ENCODE measurements at regions not wholly inside any gene's neighbourhood (a gene's known extent, or its start where the extent isn't known, plus 50 kb on each side); places are given as distances from the start of the nearest gene placed in this dataset.

DNA sequence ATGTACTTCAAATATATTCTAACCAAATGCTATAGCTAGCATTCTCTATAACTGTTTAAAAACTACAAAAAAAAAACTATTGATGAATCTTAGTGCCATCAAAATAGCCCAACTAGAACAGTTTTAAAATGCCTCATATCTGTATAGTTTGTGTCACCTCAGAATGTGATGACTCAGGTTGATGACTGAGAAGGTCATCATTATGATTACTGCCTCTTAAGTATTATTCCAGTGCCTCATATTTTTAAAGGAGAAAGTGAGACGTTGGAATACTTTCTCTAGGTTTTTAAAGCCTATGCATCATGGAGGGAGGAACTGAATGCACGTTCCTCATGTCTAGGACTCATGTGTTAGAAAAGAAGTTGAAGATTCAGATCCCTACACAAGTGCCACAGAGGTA lies 88.2 kb downstream of the TMA16 start:
- Mint-ChIP-seq H3K4me3 (no peak overlapping the region), H3K27ac (no peak overlapping the region), H3K4me1 (ENCODE audit: low read depth) (no peaks in the 10 kb centered on the region), H3K36me3 (ENCODE audit: low read depth) (no peaks in the 10 kb centered on the region), H3K27me3 (ENCODE audit: low read depth) (no peaks in the 10 kb centered on the region), H3K9me3 (no peaks in the 10 kb centered on the region)

GRCh38 chr4:163587867-163588266 lies 93.4 kb downstream of the TMA16 start:
- Mint-ChIP-seq H3K4me1 (ENCODE audit: low read depth) (no peaks in the 10 kb centered on the region), H3K4me3 (no peak overlapping the region), H3K9me3 (no peaks in the 10 kb centered on the region), H3K27me3 (ENCODE audit: low read depth) (no peaks in the 10 kb centered on the region), H3K27ac (no peak overlapping the region), H3K36me3 (ENCODE audit: low read depth) (no peaks in the 10 kb centered on the region)

GRCh38 chr4:163588532-163588931 lies 94.0 kb downstream of the TMA16 start:
- no peaks in the 10 kb centered on the region for H3K36me3 Mint-ChIP-seq (ENCODE audit: low read depth)
- H3K27ac Mint-ChIP-seq, result no peak overlapping the region
- no peak overlapping the region for H3K4me3 Mint-ChIP-seq
- H3K27me3 Mint-ChIP-seq (ENCODE audit: low read depth), result no peaks in the 10 kb centered on the region
- no peaks in the 10 kb centered on the region for H3K4me1 Mint-ChIP-seq (ENCODE audit: low read depth)
- no peaks in the 10 kb centered on the region for H3K9me3 Mint-ChIP-seq

DNA sequence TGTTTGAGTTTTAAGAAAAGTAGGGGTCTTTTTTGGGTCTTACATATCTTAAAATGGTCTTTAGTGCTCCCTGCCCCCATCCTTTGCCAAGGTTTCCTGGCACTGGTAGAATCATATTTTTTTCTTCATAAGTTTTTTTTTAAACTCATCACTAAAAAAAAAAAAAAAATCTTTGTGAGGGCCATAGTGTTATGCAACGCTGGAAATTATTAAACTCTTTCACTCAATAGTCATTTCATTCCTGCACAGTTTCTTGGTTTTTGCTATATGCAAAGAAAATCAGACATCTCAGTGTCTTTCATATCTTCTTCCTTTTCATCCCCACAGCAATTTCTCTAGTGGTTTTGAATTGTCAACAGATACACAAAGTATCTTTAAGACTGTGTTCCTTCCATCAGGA lies 95.6 kb downstream of the TMA16 start:
- Mint-ChIP-seq H3K4me3 (no peak overlapping the region), H3K9me3 (no peaks in the 10 kb centered on the region), H3K36me3 (ENCODE audit: low read depth) (no peaks in the 10 kb centered on the region), H3K27ac (no peak overlapping the region), H3K4me1 (ENCODE audit: low read depth) (no peaks in the 10 kb centered on the region), H3K27me3 (ENCODE audit: low read depth) (no peaks in the 10 kb centered on the region)

GRCh38 chr4:163590619-163591264 lies 96.3 kb downstream of the TMA16 start:
- Mint-ChIP-seq H3K4me1 (ENCODE audit: low read depth) (no peaks in the 10 kb centered on the region), H3K36me3 (ENCODE audit: low read depth) (no peaks in the 10 kb centered on the region), H3K27me3 (ENCODE audit: low read depth) (no peaks in the 10 kb centered on the region), H3K4me3 (no peak overlapping the region), H3K9me3 (no peaks in the 10 kb centered on the region), H3K27ac (no peak overlapping the region)

DNA sequence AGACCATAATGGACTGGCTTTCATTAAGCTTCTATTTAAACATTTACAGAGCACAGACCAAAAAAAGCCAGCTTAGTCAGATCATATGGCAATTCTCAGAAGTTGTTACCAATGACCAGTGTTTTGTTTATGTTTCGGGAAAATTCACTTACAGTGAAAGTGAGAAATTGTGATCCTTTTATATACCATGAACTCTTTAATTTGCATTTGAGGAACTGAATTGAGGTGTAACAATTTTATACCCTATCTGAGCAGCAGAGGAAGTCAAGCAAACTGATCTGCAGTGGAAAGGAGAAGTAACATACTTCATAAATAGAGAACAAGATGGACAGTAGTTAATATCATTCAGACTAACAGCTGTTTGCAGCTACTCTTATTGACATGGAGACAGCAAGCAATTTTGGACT lies 97.1 kb downstream of the TMA16 start:
- Mint-ChIP-seq H3K4me1 (ENCODE audit: low read depth) (no peaks in the 10 kb centered on the region), H3K27ac (no peak overlapping the region)

GRCh38 chr4:163592212-163592611 lies 97.7 kb downstream of the TMA16 start:
- no peaks in the 10 kb centered on the region for H3K27me3 Mint-ChIP-seq (ENCODE audit: low read depth)
- no peak overlapping the region for H3K27ac Mint-ChIP-seq
- no peaks in the 10 kb centered on the region for H3K9me3 Mint-ChIP-seq
- H3K4me3 Mint-ChIP-seq, result no peak overlapping the region
- no peaks in the 10 kb centered on the region for H3K4me1 Mint-ChIP-seq (ENCODE audit: low read depth)
- no peaks in the 10 kb centered on the region for H3K36me3 Mint-ChIP-seq (ENCODE audit: low read depth)

More for the DNA sequence above, 97.1 kb downstream of the TMA16 start:
- H3K27me3 Mint-ChIP-seq (ENCODE audit: low read depth), result no peaks in the 10 kb centered on the region
- no peaks in the 10 kb centered on the region for H3K9me3 Mint-ChIP-seq
- no peak overlapping the region for H3K4me3 Mint-ChIP-seq
- H3K36me3 Mint-ChIP-seq (ENCODE audit: low read depth), result no peaks in the 10 kb centered on the region

- H3K27me3 Mint-ChIP-seq (ENCODE audit: low read depth), result no peaks in the 10 kb centered on the region
- H3K4me1 Mint-ChIP-seq (ENCODE audit: low read depth), result no peaks in the 10 kb centered on the region
- H3K36me3 Mint-ChIP-seq (ENCODE audit: low read depth), result no peaks in the 10 kb centered on the region
- H3K9me3 Mint-ChIP-seq, result no peaks in the 10 kb centered on the region
- no peak overlapping the region for H3K4me3 Mint-ChIP-seq
- H3K27ac Mint-ChIP-seq, result no peak overlapping the region
Observed at GRCh38 chr4:163595580-163595979, 101.1 kb downstream of the TMA16 start.

- Mint-ChIP-seq H3K9me3 (no peaks in the 10 kb centered on the region), H3K4me3 (no peak overlapping the region), H3K36me3 (ENCODE audit: low read depth) (no peaks in the 10 kb centered on the region), H3K4me1 (ENCODE audit: low read depth) (no peaks in the 10 kb centered on the region), H3K27ac (no peak overlapping the region), H3K27me3 (ENCODE audit: low read depth) (no peaks in the 10 kb centered on the region)
Observed at GRCh38 chr4:163598028-163598427, 103.5 kb downstream of the TMA16 start.

DNA sequence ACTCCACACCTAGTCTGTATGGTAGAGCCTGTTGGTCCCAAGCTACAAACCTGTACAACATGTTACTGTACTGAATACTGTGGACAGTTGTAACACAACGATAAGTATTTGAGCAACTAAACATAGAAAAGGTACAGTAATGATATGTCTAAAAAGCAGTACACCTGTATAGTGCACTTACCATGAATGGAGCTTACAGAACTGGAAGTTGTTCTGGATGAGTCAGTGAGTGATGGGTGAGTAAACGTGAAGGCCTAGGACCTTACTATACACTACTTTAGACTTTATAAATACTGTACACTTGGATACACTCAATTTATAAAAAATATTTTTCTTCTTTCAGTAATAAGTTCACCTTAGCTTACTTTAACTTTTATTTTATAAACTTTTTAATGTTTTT lies 104.0 kb downstream of the TMA16 start:
- H3K4me1 Mint-ChIP-seq (ENCODE audit: low read depth), result no peaks in the 10 kb centered on the region
- H3K36me3 Mint-ChIP-seq (ENCODE audit: low read depth), result no peaks in the 10 kb centered on the region
- no peak overlapping the region for H3K27ac Mint-ChIP-seq
- no peaks in the 10 kb centered on the region for H3K27me3 Mint-ChIP-seq (ENCODE audit: low read depth)
- no peaks in the 10 kb centered on the region for H3K9me3 Mint-ChIP-seq
- H3K4me3 Mint-ChIP-seq, result no peak overlapping the region

- Mint-ChIP-seq H3K9me3 (no peaks in the 10 kb centered on the region), H3K27me3 (ENCODE audit: low read depth) (no peaks in the 10 kb centered on the region), H3K27ac (no peak overlapping the region), H3K4me1 (ENCODE audit: low read depth) (no peaks in the 10 kb centered on the region), H3K4me3 (no peak overlapping the region), H3K36me3 (ENCODE audit: low read depth) (no peaks in the 10 kb centered on the region)
Observed at GRCh38 chr4:163600727-163601126, 106.2 kb downstream of the TMA16 start.

DNA sequence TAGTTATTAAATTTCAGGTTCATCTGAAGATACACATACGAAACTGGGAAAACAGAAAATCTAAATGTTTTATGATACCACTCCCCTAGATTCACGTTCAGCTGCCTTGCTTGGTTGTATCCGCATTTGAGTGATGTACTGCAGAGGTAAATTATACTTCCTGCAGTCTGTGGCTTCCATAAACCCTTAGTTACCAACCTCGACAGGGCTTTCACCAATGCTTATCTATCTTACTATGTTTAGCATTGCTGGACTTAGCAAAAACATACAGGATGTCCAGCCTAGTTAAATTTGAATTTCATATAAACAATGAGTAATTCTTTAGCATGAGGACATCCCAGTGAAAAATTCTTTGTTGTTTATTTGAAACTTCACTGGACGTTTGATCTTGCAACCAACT lies 108.8 kb downstream of the TMA16 start:
- H3K4me1 Mint-ChIP-seq (ENCODE audit: low read depth), result no peaks in the 10 kb centered on the region
- H3K36me3 Mint-ChIP-seq (ENCODE audit: low read depth), result no peaks in the 10 kb centered on the region
- no peak overlapping the region for H3K27ac Mint-ChIP-seq
- no peak overlapping the region for H3K4me3 Mint-ChIP-seq
- no peaks in the 10 kb centered on the region for H3K27me3 Mint-ChIP-seq (ENCODE audit: low read depth)
- H3K9me3 Mint-ChIP-seq, result no peaks in the 10 kb centered on the region

GRCh38 chr4:163606896-163607691 lies 112.6 kb downstream of the TMA16 start:
- Mint-ChIP-seq H3K27me3 (ENCODE audit: low read depth) (no peaks in the 10 kb centered on the region), H3K9me3 (no peaks in the 10 kb centered on the region), H3K4me3 (no peak overlapping the region), H3K36me3 (ENCODE audit: low read depth) (no peaks in the 10 kb centered on the region), H3K27ac (no peak overlapping the region), H3K4me1 (ENCODE audit: low read depth) (no peaks in the 10 kb centered on the region)

DNA sequence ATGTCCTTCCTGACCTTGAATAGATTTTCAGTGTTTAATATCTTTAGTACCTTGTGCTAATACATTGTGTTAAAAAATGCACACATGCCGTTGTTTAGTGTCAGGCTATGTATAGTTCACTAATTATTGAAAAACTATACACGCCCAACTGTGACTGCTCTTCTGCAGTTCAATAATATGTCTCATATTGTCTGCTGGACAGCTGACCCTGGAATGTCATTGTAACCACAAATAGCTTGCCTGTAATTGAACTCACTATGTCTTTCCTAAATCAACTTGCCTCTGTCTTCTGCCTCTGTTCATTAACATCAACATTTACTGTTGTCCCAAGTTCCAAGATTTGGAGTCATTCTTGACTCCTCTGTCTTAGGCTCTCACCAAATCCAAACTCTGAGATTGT lies 114.5 kb downstream of the TMA16 start:
- no peak overlapping the region for H3K4me3 Mint-ChIP-seq
- H3K9me3 Mint-ChIP-seq, result no peaks in the 10 kb centered on the region
- H3K27me3 Mint-ChIP-seq (ENCODE audit: low read depth), result no peaks in the 10 kb centered on the region
- H3K36me3 Mint-ChIP-seq (ENCODE audit: low read depth), result no peaks in the 10 kb centered on the region
- H3K27ac Mint-ChIP-seq, result no peak overlapping the region
- no peaks in the 10 kb centered on the region for H3K4me1 Mint-ChIP-seq (ENCODE audit: low read depth)

DNA sequence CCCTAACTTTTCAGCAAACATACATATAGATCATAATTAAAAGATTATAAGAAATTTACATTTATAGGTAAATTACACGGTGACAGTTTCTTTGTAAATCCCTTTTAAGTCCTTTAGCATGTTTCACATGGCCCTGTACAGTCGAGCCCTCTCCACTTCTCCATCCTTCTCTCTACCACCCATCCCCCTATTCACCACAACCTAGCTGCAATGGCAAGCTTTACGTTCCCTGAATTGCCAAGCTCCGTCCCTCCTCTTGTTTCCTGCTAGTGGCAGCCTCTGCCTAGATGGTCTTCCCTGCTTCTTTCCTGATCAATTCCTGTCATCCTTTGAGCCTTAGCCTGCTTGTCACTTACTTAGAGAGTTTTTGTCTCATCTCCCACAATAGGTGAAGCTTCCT lies 116.2 kb downstream of the TMA16 start:
- Mint-ChIP-seq H3K36me3 (ENCODE audit: low read depth) (no peaks in the 10 kb centered on the region), H3K27ac (no peak overlapping the region), H3K4me3 (no peak overlapping the region), H3K4me1 (ENCODE audit: low read depth) (no peaks in the 10 kb centered on the region), H3K27me3 (ENCODE audit: low read depth) (no peaks in the 10 kb centered on the region), H3K9me3 (no peaks in the 10 kb centered on the region)
